ENCODE measurements at regions not wholly inside any gene's neighbourhood (a gene's known extent, or its start where the extent isn't known, plus 50 kb on each side); places are given as distances from the start of the nearest gene placed in this dataset.

GRCh38 chr1:221109930-221110329 is 230.7 kb downstream of the HLX start:
- no peak for DNase-seq

- no peak for DNase-seq
These were observed 237.9 kb downstream of the HLX start for GRCh38 chr1:221117133-221117532.

GRCh38 chr1:221117548-221117951 is 238.3 kb downstream of the HLX start:
- no peak for DNase-seq

GRCh38 chr1:221118176-221118937 is 239.1 kb downstream of the HLX start:
- no peak for DNase-seq

GRCh38 chr1:221118938-221119320 is 239.7 kb downstream of the HLX start:
- DNase-seq, result no peak

GRCh38 chr1:221122501-221122900 is 243.3 kb downstream of the HLX start:
- no peak for DNase-seq

- DNase-seq, result no peak
These were observed 246.7 kb downstream of the HLX start for GRCh38 chr1:221125976-221126375.

- DNase-seq, result no peak
These were observed 258.4 kb downstream of the HLX start for GRCh38 chr1:221137666-221138065.

GRCh38 chr1:221138516-221138915 is 259.3 kb downstream of the HLX start:
- no peak for DNase-seq

GRCh38 chr1:221139991-221140390 is 260.7 kb downstream of the HLX start:
- no peak for DNase-seq

GRCh38 chr1:221141096-221141495 is 261.9 kb downstream of the HLX start:
- no peak for DNase-seq

GRCh38 chr1:221141606-221142285 is 262.5 kb downstream of the HLX start:
- no peak for DNase-seq

GRCh38 chr1:221148660-221149059 is 269.4 kb downstream of the HLX start:
- DNase-seq, result no peak

- no peak for DNase-seq
These were observed 269.9 kb downstream of the HLX start for GRCh38 chr1:221149111-221149510.

GRCh38 chr1:221149555-221150075 is 270.4 kb downstream of the HLX start:
- DNase-seq, result no peak

GRCh38 chr1:221150996-221151395 is 271.8 kb downstream of the HLX start:
- DNase-seq, result no peak

- DNase-seq, result no peak
These were observed 275.7 kb downstream of the HLX start for GRCh38 chr1:221154932-221155331.

- DNase-seq, result no peak
These were observed 278.0 kb downstream of the HLX start for GRCh38 chr1:221157026-221157761.

- no peak for DNase-seq
These were observed 280.4 kb downstream of the HLX start for GRCh38 chr1:221159608-221160007.

- DNase-seq, result no peak
These were observed 282.4 kb downstream of the HLX start for GRCh38 chr1:221161571-221162041.

GRCh38 chr1:221162352-221162751 is 283.1 kb downstream of the HLX start:
- no peak for DNase-seq

- no peak for DNase-seq
These were observed 283.7 kb downstream of the HLX start for GRCh38 chr1:221162939-221163338.

GRCh38 chr1:221164029-221164428 is 284.8 kb downstream of the HLX start:
- no peak for DNase-seq
